HG03159 (cell line): ENCODE measurements at regions not wholly inside any gene's neighbourhood (a gene's known extent, or its start where the extent isn't known, plus 50 kb on each side); places are given as distances from the start of the nearest gene placed in this dataset.
A peak's percentile ranks its signal among the peaks of the same experiment; 100 is the strongest.
"Not testable (repeated sequence)": the region's sequence is repeated elsewhere in the genome, so short reads cannot be mapped to it uniquely, and the experiment has no call there.

Source experiments
- ATAC-seq: cut with Tn5 transposase; IDR thresholded peaks from one replicate; pipeline ENCODE4 v1.9.1; 2021; ENCODE audit warnings: mild to moderate bottlenecking, moderate library complexity; ENCODE audit not compliant: unreplicated experiment

GRCh38 chr1:89436856-89437255, 73.0 kb downstream of the GBP6 start:
- no peak for ATAC-seq

- ATAC-seq = not testable (repeated sequence)
These were observed 74.4 kb downstream of the GBP6 start for GRCh38 chr1:89438301-89438700.

GRCh38 chr1:89440911-89441310, 77.1 kb downstream of the GBP6 start:
- ATAC-seq = no peak

- no peak for ATAC-seq
These were observed 79.8 kb upstream of the LRRC8B start for GRCh38 chr1:89444791-89445190.

GRCh38 chr1:89451011-89451410, 73.6 kb upstream of the LRRC8B start:
- no peak for ATAC-seq

GRCh38 chr1:89453123-89453972, 71.3 kb upstream of the LRRC8B start:
- no peak for ATAC-seq

- ATAC-seq = peak; percentile 46
These were observed 69.6 kb upstream of the LRRC8B start for GRCh38 chr1:89454845-89455521.

- no peak for ATAC-seq
These were observed 67.6 kb upstream of the LRRC8B start for GRCh38 chr1:89457046-89457445.

GRCh38 chr1:89459081-89459480, 65.5 kb upstream of the LRRC8B start:
- no peak for ATAC-seq

GRCh38 chr1:89460325-89460724, 64.3 kb upstream of the LRRC8B start:
- ATAC-seq = no peak

GRCh38 chr1:89462250-89462649, 62.4 kb upstream of the LRRC8B start:
- no peak for ATAC-seq

- no peak for ATAC-seq
These were observed 60.6 kb upstream of the LRRC8B start for GRCh38 chr1:89464008-89464407.

GRCh38 chr1:89465201-89465600, 59.4 kb upstream of the LRRC8B start:
- peak; percentile 68 for ATAC-seq

- no peak for ATAC-seq
These were observed 58.2 kb upstream of the LRRC8B start for GRCh38 chr1:89466307-89466930.

GRCh38 chr1:89472253-89472652, 52.4 kb upstream of the LRRC8B start:
- ATAC-seq = no peak

- no peak for ATAC-seq
These were observed 51.7 kb upstream of the LRRC8B start for GRCh38 chr1:89472886-89473417.
